Osteocyte (in vitro differentiated cells): ENCODE measurements at regions not wholly inside any gene's neighbourhood (a gene's known extent, or its start where the extent isn't known, plus 50 kb on each side); places are given as distances from the start of the nearest gene placed in this dataset.
A peak's percentile ranks its signal among the peaks of the same experiment; 100 is the strongest.
"Not testable (repeated sequence)": the region's sequence is repeated elsewhere in the genome, so short reads cannot be mapped to it uniquely, and the experiment has no call there.

Experiments
- DNase-seq: peaks from one replicate; pipeline ENCODE4 v3.0.0; 2021; ENCODE audit warnings: mixed read lengths; ENCODE audit not compliant: unreplicated experiment; ENCODE audit errors: extremely low spot score
- H3K27ac Mint-ChIP-seq: one replicate; pipeline ENCODE4 v1.8.0; 2021; ENCODE audit warnings: mild to moderate bottlenecking, mixed read lengths; ENCODE audit not compliant: unreplicated experiment
- H3K27me3 Mint-ChIP-seq: one replicate; pipeline ENCODE4 v1.8.0; 2021; ENCODE audit warnings: mixed read lengths; ENCODE audit not compliant: unreplicated experiment
- H3K36me3 Mint-ChIP-seq: one replicate; pipeline ENCODE4 v1.8.0; 2021; ENCODE audit warnings: mixed read lengths; ENCODE audit not compliant: unreplicated experiment
- H3K4me1 Mint-ChIP-seq: one replicate; pipeline ENCODE4 v1.8.0; 2021; ENCODE audit warnings: mixed read lengths; ENCODE audit not compliant: unreplicated experiment
- H3K4me3 Mint-ChIP-seq: one replicate; pipeline ENCODE4 v1.8.0; 2021; ENCODE audit warnings: mild to moderate bottlenecking, moderate library complexity, mixed read lengths; ENCODE audit not compliant: unreplicated experiment
- H3K9me3 Mint-ChIP-seq: one replicate; pipeline ENCODE4 v1.8.0; 2021; ENCODE audit warnings: mixed read lengths; ENCODE audit not compliant: unreplicated experiment
- CTCF ChIP-seq: fragments of 200-600 bp; sonication (generic); IDR thresholded peaks from 2 replicates; pipeline ENCODE4 v1.5.0; 2021; ENCODE audit warnings: antibody characterized with exemption, mild to moderate bottlenecking, moderate library complexity

- TF ChIP-seq CTCF = no peak
- no peak overlapping the region for H3K4me3 Mint-ChIP-seq
These were observed 204.6 kb upstream of the ANXA10 start for GRCh38 chr4:167887726-167888125.

GRCh38 chr4:167890226-167890625, 202.1 kb upstream of the ANXA10 start:
- no peak for TF ChIP-seq CTCF
- DNase-seq = no peak
- H3K9me3 Mint-ChIP-seq = peaks cover 4% of the 10 kb centered on the region

More at GRCh38 chr4:167887726-167888125, 204.6 kb upstream of the ANXA10 start:
- H3K27me3 Mint-ChIP-seq = no peaks in the 10 kb centered on the region
- H3K36me3 Mint-ChIP-seq = no peaks in the 10 kb centered on the region
- H3K27ac Mint-ChIP-seq = no peak overlapping the region
- H3K4me1 Mint-ChIP-seq = peaks cover 7% of the 10 kb centered on the region
- no peak for DNase-seq
- H3K9me3 Mint-ChIP-seq = peaks cover 4% of the 10 kb centered on the region

GRCh38 chr4:167893531-167893930, 198.8 kb upstream of the ANXA10 start:
- H3K36me3 Mint-ChIP-seq = peaks cover 3% of the 10 kb centered on the region
- peaks cover 11% of the 10 kb centered on the region for H3K4me1 Mint-ChIP-seq
- no peaks in the 10 kb centered on the region for H3K9me3 Mint-ChIP-seq
- no peaks in the 10 kb centered on the region for H3K27me3 Mint-ChIP-seq
- DNase-seq = no peak
- no peak overlapping the region for H3K27ac Mint-ChIP-seq
- H3K4me3 Mint-ChIP-seq = no peak overlapping the region
- TF ChIP-seq CTCF = no peak

More at GRCh38 chr4:167890226-167890625, 202.1 kb upstream of the ANXA10 start:
- no peaks in the 10 kb centered on the region for H3K36me3 Mint-ChIP-seq
- no peak overlapping the region for H3K27ac Mint-ChIP-seq
- no peaks in the 10 kb centered on the region for H3K27me3 Mint-ChIP-seq
- H3K4me3 Mint-ChIP-seq = no peak overlapping the region
- H3K4me1 Mint-ChIP-seq = peaks cover 6% of the 10 kb centered on the region

- H3K27me3 Mint-ChIP-seq, H3K27ac Mint-ChIP-seq, DNase-seq, H3K9me3 Mint-ChIP-seq, H3K36me3 Mint-ChIP-seq, H3K4me3 Mint-ChIP-seq: not testable (repeated sequence)
- peaks cover 11% of the 10 kb centered on the region for H3K4me1 Mint-ChIP-seq
These were observed 196.1 kb upstream of the ANXA10 start for GRCh38 chr4:167896260-167896659.

- no peak for TF ChIP-seq CTCF
- Mint-ChIP-seq H3K36me3 (peaks cover 3% of the 10 kb centered on the region), H3K4me3 (no peak overlapping the region), H3K4me1 (peaks cover 11% of the 10 kb centered on the region), H3K9me3 (no peaks in the 10 kb centered on the region), H3K27ac (peak overlapping the region; percentile 34), H3K27me3 (peaks cover 2% of the 10 kb centered on the region)
- DNase-seq = no peak
These were observed 195.2 kb upstream of the ANXA10 start for GRCh38 chr4:167897116-167897515.

- peaks cover 10% of the 10 kb centered on the region for H3K4me1 Mint-ChIP-seq
These were observed 189.0 kb upstream of the ANXA10 start for GRCh38 chr4:167903291-167903721.

More at GRCh38 chr4:167903291-167903721, 189.0 kb upstream of the ANXA10 start:
- Mint-ChIP-seq H3K27ac (peak overlapping the region; percentile 52), H3K27me3 (peaks cover 2% of the 10 kb centered on the region), H3K36me3 (no peaks in the 10 kb centered on the region), H3K4me3 (no peak overlapping the region), H3K9me3 (no peaks in the 10 kb centered on the region)
- no peak for DNase-seq
- no peak for TF ChIP-seq CTCF
